NCI-H774 (cell line): ENCODE measurements at regions not wholly inside any gene's neighbourhood (a gene's known extent, or its start where the extent isn't known, plus 50 kb on each side); places are given as distances from the start of the nearest gene placed in this dataset.

ENCODE experiments used
- DNase-seq: peaks from one replicate; lab custom pipeline; 2025; lab: John Stamatoyannopoulos, UW

- no peak for DNase-seq
These were observed 52.0 kb downstream of the MAGEF1 start for GRCh38 chr3:184659797-184660301.

GRCh38 chr3:184658223-184658928 is 53.5 kb downstream of the MAGEF1 start:
- no peak for DNase-seq

DNA sequence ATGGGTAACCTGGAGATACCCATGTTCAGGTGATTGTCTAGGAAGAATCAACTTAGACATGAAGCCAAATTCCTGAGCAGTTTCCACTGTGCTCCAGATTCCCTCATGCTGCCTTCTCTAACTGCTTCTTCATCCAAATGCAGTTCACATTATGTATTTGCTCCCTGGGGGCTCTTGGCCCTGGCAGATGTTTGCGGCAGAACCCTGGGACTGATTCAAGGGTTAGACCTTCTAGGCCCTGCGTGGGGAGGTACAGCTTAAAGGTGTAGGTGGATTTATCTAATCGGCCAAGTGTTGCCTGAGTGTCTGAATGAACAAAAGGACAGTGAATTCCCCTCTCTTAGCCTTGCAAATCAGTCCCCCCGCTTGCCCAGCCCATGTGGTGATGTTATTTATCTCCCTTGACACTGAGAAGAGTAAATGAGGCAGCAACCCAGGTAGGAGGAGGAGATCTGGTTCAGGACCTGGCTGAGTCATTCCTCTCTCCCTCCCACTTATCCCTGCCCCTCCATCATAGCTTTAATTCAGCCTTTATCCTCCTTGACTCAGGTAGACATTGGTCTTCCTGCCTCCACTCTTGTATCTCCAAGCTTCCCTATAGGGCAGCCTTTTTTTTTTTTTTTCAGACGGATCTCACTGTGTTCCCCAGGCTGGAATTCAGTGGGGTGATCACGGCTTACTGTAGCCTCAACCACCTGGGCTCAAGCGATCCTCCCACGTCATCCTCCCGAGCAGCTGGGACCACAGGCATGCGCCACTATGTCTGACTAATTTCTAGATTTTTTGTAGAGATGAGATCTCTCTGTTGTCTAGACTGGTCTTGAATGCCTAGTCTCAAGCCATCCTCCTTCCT is 54.8 kb downstream of the MAGEF1 start:
- no peak for DNase-seq

DNA sequence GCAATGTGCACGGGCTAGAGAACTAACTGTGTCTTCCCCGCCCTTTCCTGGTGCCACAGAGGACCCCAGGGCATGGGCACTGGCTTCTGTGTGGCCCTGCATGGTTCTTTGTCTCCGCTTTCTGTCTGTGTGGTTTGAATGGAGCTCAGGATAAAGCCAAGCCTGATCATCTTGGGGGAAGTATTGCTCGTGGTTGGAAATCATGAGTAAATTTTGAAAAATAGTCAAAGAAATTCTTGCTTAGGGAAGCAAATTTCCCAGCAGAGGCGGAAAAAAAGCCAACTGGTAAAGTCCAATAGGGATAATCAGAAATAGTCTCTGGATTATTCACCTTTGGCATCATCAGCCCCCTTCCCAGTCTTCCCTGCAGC is 55.4 kb downstream of the MAGEF1 start:
- DNase-seq = no peak

GRCh38 chr3:184655597-184655996 is 56.3 kb downstream of the MAGEF1 start:
- no peak for DNase-seq

DNA sequence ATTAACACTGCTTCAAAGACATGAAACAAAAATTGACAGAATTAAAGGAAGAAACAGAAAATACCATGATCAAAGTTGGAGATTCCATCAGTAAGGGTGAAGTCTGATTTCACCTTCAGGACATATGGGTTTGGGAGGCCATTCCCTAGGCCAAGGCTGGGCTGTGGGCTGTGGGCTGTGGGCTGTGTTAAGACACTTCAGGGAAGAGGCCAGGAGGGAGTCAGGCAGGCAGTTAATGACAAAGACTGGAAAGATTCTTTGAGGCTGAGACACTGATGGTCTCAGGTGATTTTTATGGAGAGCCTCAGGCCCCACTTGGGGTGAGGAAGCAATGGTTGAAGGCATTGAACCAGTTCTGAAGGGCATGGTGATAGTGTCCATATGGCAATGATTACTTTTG is 57.5 kb downstream of the MAGEF1 start:
- DNase-seq = no peak

GRCh38 chr3:184652465-184652864 is 59.4 kb downstream of the MAGEF1 start:
- DNase-seq = no peak

DNA sequence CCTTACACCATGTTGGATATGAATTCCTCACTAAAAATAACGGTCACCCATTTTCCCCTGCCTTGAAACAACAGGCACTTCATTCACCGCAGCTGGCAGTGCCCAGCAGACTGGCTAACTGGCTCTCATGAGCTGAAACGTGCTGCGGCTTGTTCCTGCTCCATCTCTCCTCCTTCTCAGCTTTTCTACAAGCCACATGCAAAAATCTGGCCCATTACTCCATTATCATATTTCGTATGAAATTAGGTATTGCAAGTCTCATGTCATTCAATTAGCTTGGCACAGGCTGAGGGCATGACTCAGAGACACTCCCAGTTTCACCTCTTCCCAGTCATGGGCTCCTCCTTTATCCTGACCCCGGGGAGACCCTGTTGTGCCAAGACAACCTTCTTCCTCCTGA is 60.0 kb downstream of the MAGEF1 start:
- DNase-seq = no peak

DNA sequence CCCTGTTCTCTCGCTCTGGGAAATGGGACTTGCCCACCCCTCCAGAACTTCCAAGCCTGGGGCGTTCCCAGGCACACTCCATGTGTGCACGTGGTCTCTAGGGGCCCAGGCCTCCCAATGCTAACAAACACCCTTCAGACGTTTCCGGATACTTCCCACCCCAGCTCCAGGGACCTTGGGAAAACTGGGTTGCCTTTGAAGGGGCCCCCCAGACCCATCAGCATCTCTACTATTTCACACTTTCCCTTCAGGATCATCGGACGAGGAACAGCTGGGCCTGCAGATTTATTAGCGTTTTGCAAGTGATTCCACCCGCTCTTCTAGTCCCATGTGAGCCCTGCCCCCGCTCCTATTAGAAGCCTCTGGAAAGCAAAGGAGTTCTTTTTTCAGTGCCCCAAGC is 63.2 kb downstream of the MAGEF1 start:
- DNase-seq = no peak

DNA sequence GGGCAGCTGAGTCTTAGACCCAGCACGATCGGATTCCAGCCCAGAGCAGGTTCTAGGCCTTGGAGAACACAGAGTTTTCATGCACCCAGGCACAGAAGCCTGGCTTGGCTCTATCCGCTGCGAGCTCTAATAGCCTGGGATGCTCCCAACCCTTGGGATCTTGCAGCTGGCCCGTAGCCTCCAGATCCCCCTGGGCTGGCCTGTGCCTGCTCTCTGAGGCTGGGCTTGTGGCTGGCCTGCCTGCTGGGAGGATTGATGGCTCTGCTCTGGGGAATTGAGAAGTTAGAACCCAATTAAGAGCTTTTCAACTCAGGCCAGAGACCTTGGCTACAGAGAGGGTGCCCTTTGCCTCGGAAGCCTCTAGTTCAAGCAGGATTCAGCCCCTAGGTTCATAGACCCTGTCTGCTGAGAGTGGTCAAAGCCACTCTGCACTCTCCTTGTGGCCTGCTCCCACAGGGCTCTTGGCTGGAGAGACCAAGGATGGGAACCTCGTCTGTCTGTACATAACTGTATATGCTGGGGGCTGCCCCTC is 64.4 kb downstream of the MAGEF1 start:
- DNase-seq = no peak

GRCh38 chr3:184645336-184645735 is 66.5 kb downstream of the MAGEF1 start:
- DNase-seq = peak; percentile 72

GRCh38 chr3:184643442-184643841 is 68.4 kb downstream of the MAGEF1 start:
- DNase-seq = no peak

DNA sequence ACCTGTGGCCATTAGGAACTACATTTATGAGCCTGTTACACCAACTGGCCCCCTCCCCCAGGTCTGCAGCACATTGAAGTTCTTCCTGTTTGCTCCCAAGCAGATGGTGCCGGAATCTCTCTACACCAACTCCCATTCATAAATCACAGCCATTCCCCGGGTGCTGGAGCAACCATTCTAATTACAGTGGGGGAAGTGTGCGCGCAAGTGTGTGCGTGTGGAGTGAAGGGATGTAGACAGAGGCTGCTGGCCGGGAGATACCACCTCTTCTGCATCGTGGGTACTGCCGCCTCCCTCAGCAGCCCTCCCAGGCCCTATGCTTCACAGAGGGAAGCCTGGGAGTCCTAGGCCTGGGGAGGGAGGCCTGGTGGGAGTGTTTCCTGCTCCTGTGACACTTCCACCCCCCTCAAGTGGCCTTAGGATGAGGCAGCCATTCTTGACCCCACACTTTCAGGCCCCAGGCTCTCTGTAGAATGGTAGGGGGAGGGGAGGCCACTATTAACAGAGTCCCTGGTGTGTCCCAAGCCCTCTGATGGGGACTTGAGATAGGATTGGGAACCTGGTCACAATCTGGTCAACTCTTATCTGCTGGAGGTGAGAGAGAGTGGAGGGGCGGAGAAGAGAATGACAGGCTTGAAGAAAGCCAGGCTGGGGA is 69.1 kb downstream of the MAGEF1 start:
- peak; percentile 64 for DNase-seq

GRCh38 chr3:184641430-184641829 is 70.4 kb downstream of the MAGEF1 start:
- DNase-seq = no peak

DNA sequence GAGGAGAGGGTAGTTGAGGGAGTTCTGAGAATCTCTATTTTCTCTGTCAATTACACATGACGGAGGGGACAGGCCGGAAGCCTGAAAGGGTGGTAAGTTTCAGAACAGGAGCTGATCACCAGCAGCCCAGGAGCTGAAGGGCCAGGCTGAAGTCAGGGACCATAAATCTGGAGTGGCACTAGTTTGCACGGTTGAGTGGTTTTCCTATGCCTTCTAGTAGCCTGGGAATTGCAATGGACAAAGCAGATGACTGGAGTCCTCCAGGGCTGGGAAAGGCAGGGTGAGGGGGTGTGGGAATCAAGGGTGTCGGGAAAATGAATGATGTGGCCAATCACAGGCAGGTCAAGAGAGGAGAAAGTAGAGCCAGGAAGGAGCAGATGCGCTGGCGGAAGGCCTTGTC is 72.5 kb downstream of the MAGEF1 start:
- no peak for DNase-seq

DNA sequence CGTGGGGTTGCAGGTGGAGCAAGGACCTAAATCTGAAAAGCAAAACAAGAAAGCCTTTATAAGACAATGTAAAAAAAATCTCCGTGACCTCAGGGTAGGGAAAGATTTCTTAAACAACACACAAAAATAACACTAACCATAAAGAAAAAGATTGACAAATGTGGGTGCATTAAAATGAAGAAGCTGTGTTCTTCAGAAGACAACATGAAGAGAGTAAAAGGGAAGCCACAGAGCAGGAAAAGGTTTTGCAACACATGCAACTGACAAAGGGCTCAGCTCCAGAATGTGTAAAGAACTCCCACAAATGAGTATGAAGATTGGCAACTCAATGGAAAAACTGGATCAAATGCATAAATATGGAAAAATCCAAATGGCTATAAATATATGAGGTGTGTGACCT is 74.2 kb downstream of the MAGEF1 start:
- DNase-seq = no peak

DNA sequence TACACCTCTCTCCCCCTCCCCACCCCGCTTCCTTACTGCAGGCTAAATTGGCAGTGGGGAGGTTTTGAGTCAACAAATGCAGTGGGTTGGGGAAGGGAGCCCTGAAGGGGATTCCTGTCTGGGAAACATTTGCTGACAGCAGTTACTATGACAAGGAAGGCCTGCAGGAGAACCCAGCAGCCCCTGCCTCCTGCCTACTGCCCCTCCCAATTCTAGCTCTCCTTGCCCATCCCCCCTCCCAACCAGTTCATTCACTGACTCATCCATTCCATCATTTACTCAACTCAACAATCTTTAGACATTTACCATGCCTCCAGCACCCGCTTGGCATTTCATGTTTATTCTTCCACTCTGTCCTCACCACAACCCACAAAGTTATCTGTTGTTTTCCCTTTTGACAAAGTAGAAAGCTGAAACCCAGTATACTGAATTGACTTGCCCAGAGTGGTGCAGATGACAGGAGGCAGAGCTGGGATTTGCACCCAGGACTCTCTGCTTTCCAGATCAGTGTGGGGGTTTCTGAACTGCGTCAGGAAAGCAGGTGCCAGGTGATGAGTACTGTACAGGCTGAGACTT is 75.0 kb downstream of the MAGEF1 start:
- DNase-seq = no peak

DNA sequence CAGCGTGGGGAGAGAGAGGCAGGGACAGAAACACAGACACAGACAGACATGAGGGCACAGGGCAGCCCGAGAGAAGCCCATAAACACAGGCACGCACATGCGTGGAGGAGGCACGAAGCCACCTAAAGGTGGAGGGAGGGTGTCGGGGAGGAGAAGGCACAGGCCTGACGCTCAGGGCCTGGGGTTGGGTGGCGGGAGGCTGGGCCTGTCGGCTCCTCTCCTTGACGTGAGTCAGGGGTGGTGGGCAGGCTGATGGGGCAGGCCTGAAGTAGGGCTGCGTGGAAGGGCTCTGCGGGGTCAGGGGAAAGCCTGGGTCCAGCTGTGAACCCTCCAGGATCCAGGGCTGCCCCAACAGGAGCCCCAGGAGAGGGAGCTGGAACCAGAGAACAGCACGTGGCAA is 74.2 kb downstream of the EPHB3 start:
- no peak for DNase-seq

DNA sequence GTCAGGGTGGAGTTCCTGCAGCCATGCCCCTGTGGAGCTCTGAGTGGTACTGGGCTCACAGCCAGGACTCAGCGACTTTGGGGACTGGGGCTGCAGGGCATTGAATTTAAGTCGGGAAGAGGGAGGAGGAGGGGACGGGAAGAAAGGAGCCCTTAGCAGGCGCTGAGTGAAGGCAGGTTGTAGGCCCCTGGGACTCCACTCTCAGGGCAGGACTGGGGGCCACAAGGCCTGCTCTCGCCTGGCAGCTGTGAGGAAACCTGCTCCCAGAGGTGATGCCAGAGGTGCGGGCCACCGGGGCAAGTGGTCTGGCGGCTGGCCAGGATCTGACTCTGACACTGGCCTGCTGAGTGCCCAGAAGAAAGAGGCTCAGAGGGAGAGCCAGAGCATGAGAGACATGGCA is 73.5 kb downstream of the EPHB3 start:
- peak; percentile 56 for DNase-seq

DNA sequence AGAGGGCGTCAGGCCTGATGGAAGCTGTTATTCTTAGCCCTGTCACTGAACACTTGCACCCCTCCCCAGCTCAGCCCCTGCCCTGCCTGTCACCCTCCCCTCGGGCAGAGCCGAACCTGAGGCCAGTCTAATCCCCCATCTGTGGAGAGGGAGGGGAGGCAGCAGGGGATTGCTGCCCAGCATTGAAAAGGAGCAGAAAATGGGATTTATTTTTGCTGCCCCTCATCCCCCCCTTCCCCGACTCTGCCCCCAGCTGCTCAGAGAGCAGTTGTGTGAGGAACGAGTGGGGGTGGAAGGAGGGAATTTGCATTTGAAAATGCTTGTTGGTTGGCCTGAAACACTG is 71.6 kb downstream of the EPHB3 start:
- no peak for DNase-seq

GRCh38 chr3:184632551-184633236 is 71.1 kb downstream of the EPHB3 start:
- DNase-seq = no peak
